ENCODE measurements at regions not wholly inside any gene's neighbourhood (a gene's known extent, or its start where the extent isn't known, plus 50 kb on each side); places are given as distances from the start of the nearest gene placed in this dataset.

- TF ChIP-seq CTCF (IDR thresholded peaks at IDR 0.05) (no peak), POLR2A (IDR thresholded peaks at IDR 0.05) (no peak)
Observed at GRCh38 chr3:152731511-152731910, 103.4 kb upstream of the P2RY1 start.

Measured in testis (tissue), 2 donors.